ENCODE measurements at regions not wholly inside any gene's neighbourhood (a gene's known extent, or its start where the extent isn't known, plus 50 kb on each side); places are given as distances from the start of the nearest gene placed in this dataset.

DNA sequence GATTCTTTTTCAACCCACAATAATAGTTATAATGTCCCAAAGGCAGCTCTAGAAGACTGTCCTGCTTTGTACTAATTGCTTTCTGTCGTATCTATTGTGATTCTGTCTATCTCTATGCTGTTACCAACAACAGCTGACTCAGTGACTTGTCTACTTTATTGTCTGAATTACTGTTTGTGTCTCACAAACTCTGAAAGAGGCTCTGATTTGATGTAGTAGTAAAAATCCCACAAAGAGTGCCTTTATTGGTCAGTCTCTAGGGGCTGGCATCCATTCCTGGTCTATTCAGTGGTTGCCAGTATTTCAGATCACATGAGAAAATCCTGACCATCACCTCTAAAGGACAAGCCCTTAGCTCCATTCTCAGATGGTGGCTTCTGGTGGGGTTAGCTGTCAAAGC lies 254.2 kb downstream of the NSUN3 start:
- H3K4me3 ChIP-seq (ENCODE audit: low read depth, low read length, poor library complexity, severe bottlenecking) = no peak overlapping the region
- TF ChIP-seq, protein P1, sequence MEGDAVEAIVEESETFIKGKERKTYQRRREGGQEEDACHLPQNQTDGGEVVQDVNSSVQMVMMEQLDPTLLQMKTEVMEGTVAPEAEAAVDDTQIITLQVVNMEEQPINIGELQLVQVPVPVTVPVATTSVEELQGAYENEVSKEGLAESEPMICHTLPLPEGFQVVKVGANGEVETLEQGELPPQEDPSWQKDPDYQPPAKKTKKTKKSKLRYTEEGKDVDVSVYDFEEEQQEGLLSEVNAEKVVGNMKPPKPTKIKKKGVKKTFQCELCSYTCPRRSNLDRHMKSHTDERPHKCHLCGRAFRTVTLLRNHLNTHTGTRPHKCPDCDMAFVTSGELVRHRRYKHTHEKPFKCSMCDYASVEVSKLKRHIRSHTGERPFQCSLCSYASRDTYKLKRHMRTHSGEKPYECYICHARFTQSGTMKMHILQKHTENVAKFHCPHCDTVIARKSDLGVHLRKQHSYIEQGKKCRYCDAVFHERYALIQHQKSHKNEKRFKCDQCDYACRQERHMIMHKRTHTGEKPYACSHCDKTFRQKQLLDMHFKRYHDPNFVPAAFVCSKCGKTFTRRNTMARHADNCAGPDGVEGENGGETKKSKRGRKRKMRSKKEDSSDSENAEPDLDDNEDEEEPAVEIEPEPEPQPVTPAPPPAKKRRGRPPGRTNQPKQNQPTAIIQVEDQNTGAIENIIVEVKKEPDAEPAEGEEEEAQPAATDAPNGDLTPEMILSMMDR (IDR thresholded peaks at IDR 0.05; ENCODE audit: low read length) = no peak
- no peak for TF ChIP-seq EZH2 (IDR thresholded peaks at IDR 0.05; ENCODE audit: borderline replicate concordance, low read length)
- no peak overlapping the region for H3K9ac ChIP-seq (ENCODE audit: low read length)
- H3K4me1 ChIP-seq (ENCODE audit: insufficient read depth, low read length, severe bottlenecking) = no peaks in the 10 kb centered on the region
- no peaks in the 10 kb centered on the region for H3K9me3 ChIP-seq (ENCODE audit: low read length)
- no peaks in the 10 kb centered on the region for H3K79me2 ChIP-seq (ENCODE audit: insufficient read depth, low read length)
- no peaks in the 10 kb centered on the region for H3K36me3 ChIP-seq (ENCODE audit: insufficient read depth, low read length)
- no peak overlapping the region for H3K4me2 ChIP-seq (ENCODE audit: low read length)
- H3K27me3 ChIP-seq (ENCODE audit: insufficient read depth, low read length) = no peaks in the 10 kb centered on the region
- H3K27ac ChIP-seq (ENCODE audit: low read depth, low read length, poor library complexity, severe bottlenecking) = no peak overlapping the region
- no peak overlapping the region for H2AFZ ChIP-seq (ENCODE audit: low read length)
- H4K20me1 ChIP-seq (ENCODE audit: insufficient read depth, low read length) = no peaks in the 10 kb centered on the region
- no peaks in the 10 kb centered on the region for H3K9me2 ChIP-seq (ENCODE audit: low read depth, low read length)
- H3F3A ChIP-seq (ENCODE audit: insufficient read depth, low read length) = no peaks in the 10 kb centered on the region

DNA sequence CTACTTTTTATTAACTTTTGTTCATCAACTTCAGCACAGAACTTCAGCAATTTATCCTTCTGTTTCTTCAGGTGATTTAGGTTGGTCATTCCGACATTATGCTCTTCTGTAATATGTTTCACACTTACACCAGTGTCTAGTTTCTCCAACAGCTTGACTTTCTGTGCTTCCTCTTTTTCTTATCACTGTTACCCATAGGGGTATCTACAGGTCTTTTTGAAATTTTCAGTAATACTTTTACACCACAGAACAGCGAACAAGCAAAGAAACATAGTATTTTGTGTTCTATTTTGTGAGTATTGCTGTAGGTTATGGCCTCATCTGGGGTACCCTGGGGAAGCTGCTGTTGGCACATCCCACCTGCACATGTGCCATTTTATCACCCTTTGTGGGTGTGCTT lies 260.7 kb downstream of the NSUN3 start:
- H3K9ac ChIP-seq (ENCODE audit: low read length) = no peak overlapping the region
- TF ChIP-seq EZH2 (IDR thresholded peaks at IDR 0.05; ENCODE audit: borderline replicate concordance, low read length) = no peak
- TF ChIP-seq, protein P1 (IDR thresholded peaks at IDR 0.05; ENCODE audit: low read length) = no peak
- no peaks in the 10 kb centered on the region for H3K9me2 ChIP-seq (ENCODE audit: low read depth, low read length)
- H3K27ac ChIP-seq (ENCODE audit: low read depth, low read length, poor library complexity, severe bottlenecking) = no peak overlapping the region
- H3K4me3 ChIP-seq (ENCODE audit: low read depth, low read length, poor library complexity, severe bottlenecking) = no peak overlapping the region
- no peaks in the 10 kb centered on the region for H4K20me1 ChIP-seq (ENCODE audit: insufficient read depth, low read length)
- H3K4me1 ChIP-seq (ENCODE audit: insufficient read depth, low read length, severe bottlenecking) = no peaks in the 10 kb centered on the region
- H3K4me2 ChIP-seq (ENCODE audit: low read length) = no peak overlapping the region
- H3K79me2 ChIP-seq (ENCODE audit: insufficient read depth, low read length) = no peaks in the 10 kb centered on the region
- no peaks in the 10 kb centered on the region for H3K27me3 ChIP-seq (ENCODE audit: insufficient read depth, low read length)
- no peak overlapping the region for H2AFZ ChIP-seq (ENCODE audit: low read length)
- no peaks in the 10 kb centered on the region for H3F3A ChIP-seq (ENCODE audit: insufficient read depth, low read length)
- no peaks in the 10 kb centered on the region for H3K9me3 ChIP-seq (ENCODE audit: low read length)
- no peaks in the 10 kb centered on the region for H3K36me3 ChIP-seq (ENCODE audit: insufficient read depth, low read length)

DNA sequence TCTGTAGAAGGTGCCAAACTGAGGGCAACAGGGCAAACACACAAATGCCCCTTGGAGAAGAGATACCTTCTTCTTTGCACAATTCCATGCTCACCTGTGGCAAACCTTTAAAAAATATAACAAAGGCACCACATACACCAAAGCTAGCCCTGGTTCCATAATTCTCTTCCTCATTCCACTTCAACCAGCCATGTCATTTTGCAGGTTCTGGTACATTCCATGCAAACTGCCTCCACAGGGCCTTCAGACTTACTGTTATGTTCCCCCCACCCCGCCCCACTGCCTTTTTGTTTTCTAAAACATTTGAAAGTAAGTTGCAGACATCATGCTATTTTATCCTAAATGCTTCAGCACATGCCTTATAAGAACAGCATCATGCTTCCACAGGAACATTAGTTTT lies 269.0 kb downstream of the NSUN3 start:
- H3K4me3 ChIP-seq (ENCODE audit: low read depth, low read length, poor library complexity, severe bottlenecking) = no peak overlapping the region
- H3K4me1 ChIP-seq (ENCODE audit: insufficient read depth, low read length, severe bottlenecking) = no peaks in the 10 kb centered on the region
- H3F3A ChIP-seq (ENCODE audit: insufficient read depth, low read length) = no peaks in the 10 kb centered on the region
- no peak overlapping the region for H3K9ac ChIP-seq (ENCODE audit: low read length)
- H4K20me1 ChIP-seq (ENCODE audit: insufficient read depth, low read length) = no peaks in the 10 kb centered on the region
- H3K27ac ChIP-seq (ENCODE audit: low read depth, low read length, poor library complexity, severe bottlenecking) = no peak overlapping the region
- H3K36me3 ChIP-seq (ENCODE audit: insufficient read depth, low read length) = no peaks in the 10 kb centered on the region
- H3K4me2 ChIP-seq (ENCODE audit: low read length) = no peak overlapping the region
- no peaks in the 10 kb centered on the region for H3K9me2 ChIP-seq (ENCODE audit: low read depth, low read length)
- TF ChIP-seq, protein P1 (IDR thresholded peaks at IDR 0.05; ENCODE audit: low read length) = no peak
- no peak for TF ChIP-seq EZH2 (IDR thresholded peaks at IDR 0.05; ENCODE audit: borderline replicate concordance, low read length)
- no peaks in the 10 kb centered on the region for H3K27me3 ChIP-seq (ENCODE audit: insufficient read depth, low read length)
- no peak overlapping the region for H2AFZ ChIP-seq (ENCODE audit: low read length)
- no peaks in the 10 kb centered on the region for H3K79me2 ChIP-seq (ENCODE audit: insufficient read depth, low read length)
- H3K9me3 ChIP-seq (ENCODE audit: low read length) = no peaks in the 10 kb centered on the region
